ENCODE measurements at regions not wholly inside any gene's neighbourhood (a gene's known extent, or its start where the extent isn't known, plus 50 kb on each side); places are given as distances from the start of the nearest gene placed in this dataset.

GRCh38 chr2:189267925-189268579 lies 88.5 kb upstream of the COL5A2 start:
- DNase-seq (ENCODE audit: low spot score): no peak

GRCh38 chr2:189268763-189269162 lies 89.2 kb upstream of the COL5A2 start:
- no peak for DNase-seq (ENCODE audit: low spot score)

GRCh38 chr2:189273734-189274133 lies 94.2 kb upstream of the COL5A2 start:
- DNase-seq (ENCODE audit: low spot score): no peak

- DNase-seq (ENCODE audit: low spot score): no peak
These were observed 94.8 kb upstream of the COL5A2 start for GRCh38 chr2:189274361-189274760.

DNA sequence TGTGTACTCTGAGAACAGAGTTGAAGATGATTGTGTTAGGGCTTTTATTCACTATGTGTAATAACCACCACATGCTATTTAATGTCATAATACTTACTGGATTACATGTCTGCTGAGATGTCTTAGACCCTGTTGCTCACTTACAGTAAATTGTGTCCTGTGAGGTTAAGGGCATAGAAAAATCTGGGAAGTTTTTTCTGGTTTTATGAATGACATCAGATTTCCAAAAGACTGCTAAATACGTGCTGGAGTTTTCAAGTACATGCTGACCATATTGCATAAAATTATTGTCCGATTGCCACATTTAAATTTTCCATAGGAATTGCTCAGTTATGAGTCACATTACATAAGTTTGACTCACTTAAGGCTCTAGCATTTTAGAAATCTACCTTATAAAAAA lies 96.7 kb upstream of the COL5A2 start:
- DNase-seq (ENCODE audit: low spot score): no peak

DNA sequence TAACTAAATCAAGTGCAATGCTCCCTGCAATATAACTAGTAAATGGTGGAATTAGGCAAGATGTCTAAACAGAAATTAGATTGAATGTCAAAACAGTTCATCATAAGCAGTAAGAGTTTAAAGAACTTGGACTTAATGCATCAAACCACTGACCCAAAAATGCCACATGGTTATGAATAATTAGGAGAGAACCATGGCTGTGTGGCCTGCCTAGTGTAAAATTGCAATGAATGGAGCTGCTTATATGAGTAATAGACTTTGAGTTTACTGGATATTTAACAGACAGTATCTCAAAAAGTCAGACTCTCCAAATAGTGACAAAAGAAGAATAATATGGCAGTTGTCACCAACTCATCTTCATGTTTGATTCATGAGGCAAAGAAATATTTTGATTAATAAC lies 101.6 kb upstream of the COL5A2 start:
- no peak for DNase-seq (ENCODE audit: low spot score)

- no peak for DNase-seq (ENCODE audit: low spot score)
These were observed 105.8 kb upstream of the COL5A2 start for GRCh38 chr2:189285349-189285748.

GRCh38 chr2:189285962-189286645 lies 106.5 kb upstream of the COL5A2 start:
- DNase-seq (ENCODE audit: low spot score): no peak

DNA sequence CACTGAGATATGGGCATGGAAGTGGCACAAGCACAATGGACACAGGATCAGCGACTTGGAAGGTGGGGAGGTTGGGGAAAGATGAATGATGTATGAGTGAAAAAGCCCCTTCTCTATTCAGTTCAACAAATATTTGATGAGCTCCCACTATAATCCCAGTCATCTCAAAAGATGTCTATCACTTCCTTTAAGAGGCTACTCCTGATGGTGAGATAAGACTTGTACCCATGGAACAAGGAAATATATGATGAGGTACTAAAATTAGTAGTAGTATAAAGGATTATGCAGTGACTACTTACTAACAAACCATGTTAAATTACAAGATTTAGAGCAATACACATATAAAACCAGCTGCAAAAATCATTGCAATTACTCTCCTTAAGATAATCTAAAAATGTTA lies 107.8 kb upstream of the COL5A2 start:
- no peak for DNase-seq (ENCODE audit: low spot score)

DNA sequence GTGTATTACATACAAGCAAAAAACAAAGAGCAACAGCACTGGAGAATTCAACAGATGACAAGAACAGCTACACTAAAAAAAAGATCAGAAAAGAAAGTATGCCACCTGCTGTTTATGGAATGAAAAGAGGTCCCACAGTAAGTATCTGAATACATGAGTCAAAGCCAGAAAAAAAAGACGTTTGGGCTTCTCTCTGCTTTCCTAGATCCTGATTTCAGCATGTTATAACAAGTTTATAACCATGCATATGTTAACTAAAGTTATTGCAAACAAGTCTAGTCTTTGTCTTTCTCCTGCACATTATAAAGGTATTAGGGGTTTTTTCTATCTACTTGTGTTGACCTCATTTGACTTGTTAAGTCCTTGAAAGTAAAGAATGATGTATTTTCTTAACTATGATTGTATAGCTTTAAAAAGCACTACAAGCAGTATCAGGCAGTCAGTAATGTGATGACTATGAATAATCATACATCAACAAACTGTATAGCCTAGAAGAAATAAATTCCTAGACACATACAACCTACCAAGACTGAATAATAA lies 108.5 kb upstream of the COL5A2 start:
- DNase-seq (ENCODE audit: low spot score): peak; percentile 58

- no peak for DNase-seq (ENCODE audit: low spot score)
These were observed 111.9 kb upstream of the COL5A2 start for GRCh38 chr2:189291460-189291859.

GRCh38 chr2:189293164-189293563 lies 113.6 kb upstream of the COL5A2 start:
- no peak for DNase-seq (ENCODE audit: low spot score)

GRCh38 chr2:189297446-189297845 lies 117.9 kb upstream of the COL5A2 start:
- no peak for DNase-seq (ENCODE audit: low spot score)

GRCh38 chr2:189298038-189298437 lies 118.5 kb upstream of the COL5A2 start:
- no peak for DNase-seq (ENCODE audit: low spot score)

GRCh38 chr2:189298481-189298880 lies 118.9 kb upstream of the COL5A2 start:
- no peak for DNase-seq (ENCODE audit: low spot score)

DNA sequence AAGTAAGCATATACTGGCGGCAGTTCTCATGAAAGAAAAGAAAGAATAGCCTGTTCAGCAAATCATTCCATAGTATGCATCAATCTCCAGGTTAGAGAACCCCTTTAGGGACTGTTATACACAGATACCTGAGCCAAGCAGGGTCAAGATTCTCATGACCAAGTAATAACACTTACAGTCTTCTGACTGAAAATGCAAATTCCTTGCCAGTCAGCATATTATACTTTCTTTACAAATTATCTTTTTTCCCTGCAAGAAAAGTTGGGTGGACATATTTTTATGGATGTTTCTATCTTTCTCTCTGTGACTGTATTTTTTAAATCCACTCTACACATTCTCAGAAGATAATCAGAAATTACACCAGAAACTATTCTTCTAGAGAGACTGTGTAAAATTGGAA lies 120.4 kb upstream of the COL5A2 start:
- DNase-seq (ENCODE audit: low spot score): no peak

- DNase-seq (ENCODE audit: low spot score): no peak
These were observed 121.4 kb upstream of the COL5A2 start for GRCh38 chr2:189300916-189301315.

- DNase-seq (ENCODE audit: low spot score): peak; percentile 15
These were observed 122.8 kb upstream of the COL5A2 start for GRCh38 chr2:189302274-189302948.

DNA sequence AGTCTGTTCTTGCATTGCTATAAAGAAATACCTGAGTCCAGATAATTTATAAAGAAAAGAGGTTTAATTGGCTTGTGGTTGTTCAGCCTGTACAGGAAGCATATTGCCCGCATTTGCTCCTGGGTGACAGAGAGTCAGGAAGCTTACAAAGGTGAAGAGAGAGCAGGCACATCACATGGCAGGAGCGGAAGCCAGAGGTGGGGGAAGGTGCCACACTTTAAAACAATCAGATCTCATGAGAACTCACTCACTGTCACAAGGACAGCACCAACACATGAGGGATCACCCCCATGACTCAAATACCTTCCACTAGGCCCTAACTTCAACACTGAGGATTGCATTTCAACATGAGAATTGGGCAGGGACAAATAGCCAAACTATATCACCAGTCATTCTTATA lies 124.8 kb upstream of the COL5A2 start:
- no peak for DNase-seq (ENCODE audit: low spot score)

- DNase-seq (ENCODE audit: low spot score): no peak
These were observed 125.9 kb upstream of the COL5A2 start for GRCh38 chr2:189305291-189305943.

DNA sequence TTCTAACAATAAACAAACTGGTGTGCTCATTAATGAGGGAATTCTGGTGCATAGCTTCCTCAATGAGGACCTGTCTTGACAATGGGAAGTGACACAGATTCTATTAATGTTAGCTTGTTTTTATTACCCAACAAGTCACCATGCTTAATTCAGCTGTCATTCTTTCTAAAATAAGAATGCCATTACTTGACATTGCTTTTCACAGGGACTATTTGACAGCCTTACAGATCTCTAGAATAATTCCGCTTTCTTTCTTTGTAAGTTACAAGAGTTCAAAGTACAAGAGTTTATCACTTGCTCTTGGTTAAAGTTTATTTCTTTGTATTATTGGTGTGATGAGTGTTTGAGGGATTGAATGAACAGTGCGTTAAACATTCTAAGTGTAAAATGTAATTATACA lies 127.0 kb upstream of the COL5A2 start:
- DNase-seq (ENCODE audit: low spot score): no peak

DNA sequence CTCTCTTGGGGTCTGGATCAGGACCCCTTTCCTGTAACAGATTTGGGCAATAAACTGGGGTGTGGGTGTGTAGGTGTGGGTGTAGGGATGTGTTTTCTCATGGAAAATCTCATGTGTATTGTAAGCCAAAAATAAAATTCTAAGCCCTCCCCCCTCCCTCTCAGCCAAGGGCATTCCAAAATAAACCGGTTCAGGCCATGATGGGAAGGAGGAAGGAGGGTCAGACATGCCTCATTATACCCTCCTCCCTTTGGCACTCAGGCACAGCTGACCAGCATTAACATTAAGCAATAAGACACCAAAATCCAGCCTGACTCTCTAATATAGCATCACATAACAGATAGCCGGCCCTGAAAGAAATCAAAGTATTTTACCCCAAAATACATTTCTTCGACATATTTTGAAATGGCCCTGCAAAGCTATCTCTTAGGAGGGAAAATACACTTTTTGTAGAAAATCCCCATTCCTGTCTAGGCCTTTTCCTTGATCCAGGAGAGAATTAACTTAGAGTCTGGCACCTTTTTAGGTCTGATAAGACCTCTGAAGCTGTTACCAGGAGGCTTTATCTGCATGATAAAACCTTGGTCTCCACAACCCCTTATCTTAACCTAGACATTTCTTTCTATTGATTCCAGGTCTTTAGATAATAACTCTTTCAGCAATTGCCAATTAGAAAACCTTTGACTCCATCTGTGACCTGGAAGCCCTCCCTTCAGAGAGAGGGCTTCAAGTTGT lies 128.7 kb upstream of the COL5A2 start:
- no peak for DNase-seq (ENCODE audit: low spot score)

Data from SW480 (cell line).